K562 (cell line): ENCODE measurements at regions not wholly inside any gene's neighbourhood (a gene's known extent, or its start where the extent isn't known, plus 50 kb on each side); places are given as distances from the start of the nearest gene placed in this dataset.

Experiments used
- ATAC-seq: fragments of 200-7000 bp; cut with Tn5 transposase; 3 replicates; pipeline ENCODE4 v1.9.1; 2020; ENCODE audit warnings: moderate library complexity
- BruUV-seq: library from RNA; stranded (reverse); fragments of 400-500 nt; replicated peaks from 2 replicates; lab custom pipeline; 2021; lab: Mats Ljungman, UMichigan
- CTCF ChIA-PET: fragments of 300-600 bp; formaldehyde crosslinking; extraction: SDS; loops from one replicate; lab custom pipeline; 2021; ENCODE audit warnings: low intra/inter-chr PET ratio; lab: Yijun Ruan, JAX
- POLR2A ChIA-PET: fragments of 300-600, 350-650 bp; sonication (Branson Sonifier 250); formaldehyde crosslinking; extraction: SDS; loops from one replicate; lab custom pipeline; 2021; ENCODE audit warnings: antibody characterized with exemption, inconsistent platforms; lab: Yijun Ruan, JAX
- DNase-seq, 4 experiments: peaks; one replicate each; pipeline versions ENCODE4 v3.0.0 to v3.0.0-alpha.2; 2011 to 2018; ENCODE audit warnings: low spot score in 3 of 4, mixed read lengths in 3 of 4; ENCODE audit errors: extremely low read depth in 1 of 4
- FAIRE-seq: peaks from 2 replicates; lab custom pipeline; 2011; peaks lifted over from hg19 to GRCh38; lab: Jason Lieb, UNC
- H2AFZ ChIP-seq: 2 replicates; pipeline ENCODE4 v1.6.0; 2011; ENCODE audit warnings: low read depth, low read length, control low read depth, inconsistent platforms
- H3K27ac ChIP-seq: fragments of 200-600 bp; 3 replicates; pipeline ENCODE4 v1.8.0; 2011; ENCODE audit warnings: low read depth, mild to moderate bottlenecking, control low read depth, inconsistent platforms, low read length, moderate library complexity, mixed read lengths; ENCODE audit errors: extremely low read depth
- H3K27me3 ChIP-seq, 2 experiments: fragments of 300-600 bp in 1 of 2; 2 replicates in 1 of 2; 3 replicates in 1 of 2; pipeline versions ENCODE4 v1.6.0 to v1.8.0; 2011; ENCODE audit warnings: inconsistent platforms in 2 of 2, low read length in 2 of 2, mild to moderate bottlenecking in 1 of 2, mixed read lengths in 1 of 2, moderate library complexity in 1 of 2; ENCODE audit not compliant: control insufficient read depth in 2 of 2, insufficient read depth in 2 of 2
- H3K36me3 ChIP-seq: fragments of 300-600 bp; 3 replicates; pipeline ENCODE4 v1.8.0; 2011; ENCODE audit warnings: mild to moderate bottlenecking, low read length, inconsistent platforms; ENCODE audit not compliant: control insufficient read depth, insufficient read depth
- H3K4me1 ChIP-seq, 2 experiments: fragments of 200-600 bp in 1 of 2; replicated peaks in 1 of 2; 2 replicates in 1 of 2; 3 replicates in 1 of 2; pipeline versions ENCODE4 v1.5.1 to v1.8.0; 2011; ENCODE audit warnings: inconsistent platforms in 2 of 2, low read length in 2 of 2, mild to moderate bottlenecking in 1 of 2, mixed read lengths in 1 of 2, moderate library complexity in 1 of 2; ENCODE audit not compliant: control insufficient read depth in 2 of 2, insufficient read depth in 2 of 2
- H3K4me2 ChIP-seq: 2 replicates; pipeline ENCODE4 v1.6.1; 2011; ENCODE audit warnings: low read length, control low read depth, inconsistent platforms, mixed read lengths; ENCODE audit not compliant: insufficient read depth
- H3K4me3 ChIP-seq: fragments of 200-600 bp; sonication (generic), shearing (Covaris generic); 2 replicates; pipeline ENCODE4 v1.5.1; 2016; ENCODE audit warnings: control low read depth, inconsistent platforms
- H3K79me2 ChIP-seq: fragments of 200-600 bp; 3 replicates; pipeline ENCODE4 v1.8.0; 2011; ENCODE audit warnings: low read length, inconsistent platforms; ENCODE audit not compliant: control insufficient read depth, insufficient read depth
- H3K9ac ChIP-seq, 2 experiments: 2 replicates each; pipeline versions ENCODE4 v1.6.0 to v1.6.1; 2011; ENCODE audit warnings: low read depth in 2 of 2, low read length in 2 of 2, control low read depth in 1 of 2, inconsistent platforms in 1 of 2, mild to moderate bottlenecking in 1 of 2, mixed read lengths in 1 of 2; ENCODE audit not compliant: insufficient read depth in 1 of 2
- H3K9me1 ChIP-seq: one replicate; pipeline ENCODE4 v1.6.0; 2011; ENCODE audit warnings: inconsistent platforms, mild to moderate bottlenecking, low read length, moderate library complexity; ENCODE audit not compliant: control insufficient read depth, insufficient read depth
- H3K9me3 ChIP-seq: replicated peaks from 2 replicates; pipeline ENCODE4 v1.5.1; 2011; ENCODE audit warnings: low read depth, low read length, inconsistent platforms; ENCODE audit not compliant: control insufficient read depth, insufficient read depth
- H4K20me1 ChIP-seq: replicated peaks from 2 replicates; pipeline ENCODE4 v1.6.1; 2011; ENCODE audit warnings: low read length, inconsistent platforms, mixed read lengths; ENCODE audit not compliant: control insufficient read depth, insufficient read depth
- BRCA1 ChIP-seq, 2 experiments: fragments of 450-650 bp in 1 of 2; sonication (generic) in 1 of 2; formaldehyde crosslinking in 1 of 2; IDR thresholded peaks; 2 replicates each; pipeline versions ENCODE4 v1.5.0 to v1.6.1; 2017 to 2020; ENCODE audit warnings: mild to moderate bottlenecking in 1 of 2, missing genetic modification reagents in 1 of 2
- CBX3 ChIP-seq, 2 experiments: IDR thresholded peaks; 1 replicate in 1 of 2; 2 replicates in 1 of 2; pipeline ENCODE4 v1.6.1; 2012; ENCODE audit warnings: inconsistent platforms in 2 of 2, low read length in 2 of 2, borderline replicate concordance in 1 of 2, control low read depth in 1 of 2
- EP400 ChIP-seq: fragments of 450-650 bp; IDR thresholded peaks from 2 replicates; pipeline ENCODE4 v1.6.1; 2017; ENCODE audit warnings: antibody characterized with exemption, mild to moderate bottlenecking, moderate library complexity
- GABPA ChIP-seq: fragments of 200-800 bp; sonication (Bioruptor generic); conservative IDR thresholded peaks from 2 replicates; pipeline ENCODE4 v1.6.1; 2016; ENCODE audit warnings: low read depth, missing genetic modification characterization, missing compliant biosample characterization
- RBBP5 ChIP-seq: fragments of 200-600 bp; sonication (generic); IDR thresholded peaks from 2 replicates; pipeline ENCODE4 v1.6.1; 2012; ENCODE audit warnings: borderline replicate concordance, mild to moderate bottlenecking, low read length, control low read depth, inconsistent platforms; ENCODE audit not compliant: insufficient read depth, poor library complexity, severe bottlenecking
- ZHX1 ChIP-seq: fragments of 150-350 bp; conservative IDR thresholded peaks from 2 replicates; pipeline ENCODE4 v1.6.1; 2014; ENCODE audit warnings: low read length
- ZNF134 ChIP-seq: fragments of 250-450 bp; sonication (Bioruptor Pico); conservative IDR thresholded peaks from 2 replicates; pipeline ENCODE4 v1.4.0; 2020
- ZNF511 ChIP-seq: sonication (generic); formaldehyde crosslinking; IDR thresholded peaks from 2 replicates; pipeline ENCODE4 v1.8.0; 2022; ENCODE audit warnings: mild to moderate bottlenecking, missing genetic modification reagents
- ZNF740 ChIP-seq, 3 experiments: fragments of 200-800 bp in 1 of 3; sonication (Bioruptor generic) in 1 of 3; sonication (generic) in 1 of 3; formaldehyde crosslinking in 1 of 3; IDR thresholded peaks; 2 replicates each; pipeline versions ENCODE4 v1.6.1 to v1.8.0; 2016 to 2022; ENCODE audit warnings: mild to moderate bottlenecking in 2 of 3, missing compliant biosample characterization in 2 of 3, missing genetic modification characterization in 2 of 3, missing genetic modification reagents in 1 of 3
- WGBS: fragments of 100-300 bp; shearing (Covaris generic); methylation state at CpG from one replicate; pipeline ENCODE4 v1.1.6; 2016; ENCODE audit warnings: low coverage, mixed read lengths; ENCODE audit not compliant: insufficient coverage; ENCODE audit errors: missing lambda C conversion rate; 5-methylcytosine and 5-hydroxymethylcytosine counted together
- in situ Hi-C: fragments of 300-500 bp; cut with MboI; formaldehyde crosslinking; loops from 4 replicates; pipeline ENCODE4 v1.15.0; 2018; ENCODE audit warnings: inconsistent platforms, mixed read lengths
- intact Hi-C: fragments of 100-400 bp; cut with micrococcal nuclease; formaldehyde crosslinking; loops from 2 replicates; pipeline ENCODE4 v1.14.2; 2022

GRCh38 chr2:235149736-235150135 is 197.9 kb downstream of the SH3BP4 start:
- CTCF ChIA-PET = no interaction called here
- 0% methylated on average over 1 of the region's 1 CpG for WGBS
- Histone ChIP-seq H3K9ac (no peak overlapping the region), H4K20me1 (no peaks in the 10 kb centered on the region), H3K4me3 (no peak overlapping the region), H3K27ac (no peak overlapping the region), H2AFZ (no peak overlapping the region), H3K9me1 (no peaks in the 10 kb centered on the region), H3K36me3 (no peaks in the 10 kb centered on the region), H3K4me1 (no peaks in the 10 kb centered on the region), H3K79me2 (no peaks in the 10 kb centered on the region), H3K4me2 (no peak overlapping the region), H3K27me3 (peaks cover 0 to 2% of the 10 kb centered on the region in 2 experiments; a peak in 2 of 5 replicates), H3K9me3 (no peaks in the 10 kb centered on the region)
- ATAC-seq (no peak), FAIRE-seq (no peak), DNase-seq (no peak)
- BruUV-seq = no TSS peak
- TF ChIP-seq CBX3 (IDR thresholded peaks at IDR 0.05; ENCODE audit: borderline replicate concordance in 1 of 2, low read length in 2 of 2) (no peak), RBBP5 (no peak), ZNF740 (CRISPR knock-in tag; IDR thresholded peaks at IDR 0.05) (no peak), ZNF740 (tag; IDR thresholded peaks at IDR 0.05) (no peak), GABPA (tag) (no peak), ZHX1 (no peak), ZNF134 (no peak), ZNF511 (no peak), EP400 (no peak), BRCA1 (IDR thresholded peaks at IDR 0.05) (no peak), BRCA1 (CRISPR knock-in tag; IDR thresholded peaks at IDR 0.05) (no peak)
- in situ Hi-C loops (no loop called here), intact Hi-C loops (no loop called here)
- POLR2A ChIA-PET = no interaction called here
